HG02763 (cell line): ENCODE measurements at regions not wholly inside any gene's neighbourhood (a gene's known extent, or its start where the extent isn't known, plus 50 kb on each side); places are given as distances from the start of the nearest gene placed in this dataset.
A peak's percentile ranks its signal among the peaks of the same experiment; 100 is the strongest.

Experiments
- ATAC-seq: cut with Tn5 transposase; IDR thresholded peaks from one replicate; pipeline ENCODE4 v1.9.1; 2021; ENCODE audit warnings: mild to moderate bottlenecking, moderate library complexity; ENCODE audit not compliant: unreplicated experiment

DNA sequence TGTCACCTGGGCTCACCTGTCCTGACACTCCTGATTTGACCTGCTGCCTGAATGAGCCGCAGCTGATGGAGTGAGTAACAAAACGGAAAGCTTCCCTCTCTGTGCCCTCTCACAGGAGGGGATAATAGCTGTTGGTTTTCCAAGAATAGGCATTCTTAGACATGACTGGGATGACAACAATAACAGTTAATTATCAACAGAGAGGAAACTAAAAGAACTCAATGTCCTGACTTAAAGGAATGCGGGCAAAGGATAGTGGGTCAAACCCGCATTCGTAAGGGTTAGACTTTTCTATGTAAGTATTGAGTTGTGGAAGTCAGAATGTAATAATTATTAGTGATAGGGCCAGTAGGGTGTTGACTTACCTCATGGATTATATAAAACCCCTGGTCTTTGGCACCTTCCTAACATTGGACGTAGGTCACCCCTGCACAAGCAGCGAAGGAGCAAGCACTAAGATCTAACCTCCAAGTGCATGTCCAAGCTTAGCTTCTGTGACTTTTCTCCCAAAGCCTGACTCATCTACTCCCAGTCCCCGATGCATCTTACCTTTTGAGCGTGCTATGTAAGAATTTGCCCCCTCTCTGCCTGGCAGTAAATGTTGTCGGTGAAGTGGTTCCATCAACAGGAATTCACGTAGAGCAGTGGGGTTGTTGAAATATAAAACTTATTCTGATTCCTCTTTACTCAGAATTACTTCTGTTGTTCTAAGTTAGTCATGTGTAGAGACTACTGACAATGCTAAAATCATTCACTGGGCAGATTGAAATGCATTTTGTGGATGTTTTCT lies 442.3 kb downstream of the FGF9 start:
- ATAC-seq, result no peak

DNA sequence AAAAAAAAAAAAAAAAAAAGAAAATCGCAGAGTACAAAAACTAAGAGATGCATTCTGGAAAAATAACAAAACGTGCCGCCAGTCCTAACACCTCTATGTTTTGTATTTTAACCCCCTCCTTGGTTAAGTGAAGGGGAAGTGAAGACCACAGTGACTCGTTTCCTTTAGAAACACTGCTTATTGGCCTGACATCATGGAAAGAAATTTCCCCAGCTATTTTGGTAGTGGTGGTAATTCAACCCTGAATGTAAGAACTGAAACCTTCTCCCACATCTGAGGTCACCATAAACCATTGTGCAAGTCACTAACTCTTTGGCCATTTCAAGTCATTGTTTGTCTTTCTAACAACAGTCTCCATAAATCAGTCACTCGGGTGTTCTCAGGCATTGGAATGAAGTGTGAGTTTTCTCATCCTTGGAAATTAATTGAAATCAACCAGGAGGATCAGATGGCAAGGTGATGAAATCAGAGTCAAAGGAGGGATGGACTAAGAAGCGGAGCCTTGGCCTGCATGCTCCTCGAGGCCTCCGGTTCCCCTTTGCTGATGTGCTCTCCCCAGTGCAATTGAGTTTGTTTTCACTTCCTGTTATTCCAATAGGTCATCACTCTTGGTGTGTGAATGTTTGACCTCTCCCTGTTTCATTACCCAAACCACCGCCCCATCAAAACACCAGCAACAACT lies 443.9 kb downstream of the FGF9 start:
- ATAC-seq, result peak; percentile 86

DNA sequence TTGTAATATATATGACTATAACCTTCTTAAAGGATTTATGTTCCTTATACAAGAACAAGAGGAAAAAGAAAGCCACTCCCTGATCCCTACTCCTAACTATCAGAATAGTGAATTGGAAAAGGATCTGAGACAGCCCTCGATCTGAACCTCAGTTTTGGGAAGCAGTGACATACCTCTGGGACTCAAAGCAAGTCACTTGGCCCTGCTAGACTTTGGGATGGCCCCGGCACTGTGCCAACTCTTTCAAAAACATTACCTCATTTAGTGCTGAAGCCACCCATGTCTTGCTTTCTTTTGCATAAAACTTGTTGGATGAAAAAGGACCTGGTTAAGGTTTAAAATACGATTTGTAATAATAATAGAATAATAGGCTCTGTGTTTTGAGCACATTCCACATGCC lies 447.3 kb downstream of the FGF9 start:
- no peak for ATAC-seq

DNA sequence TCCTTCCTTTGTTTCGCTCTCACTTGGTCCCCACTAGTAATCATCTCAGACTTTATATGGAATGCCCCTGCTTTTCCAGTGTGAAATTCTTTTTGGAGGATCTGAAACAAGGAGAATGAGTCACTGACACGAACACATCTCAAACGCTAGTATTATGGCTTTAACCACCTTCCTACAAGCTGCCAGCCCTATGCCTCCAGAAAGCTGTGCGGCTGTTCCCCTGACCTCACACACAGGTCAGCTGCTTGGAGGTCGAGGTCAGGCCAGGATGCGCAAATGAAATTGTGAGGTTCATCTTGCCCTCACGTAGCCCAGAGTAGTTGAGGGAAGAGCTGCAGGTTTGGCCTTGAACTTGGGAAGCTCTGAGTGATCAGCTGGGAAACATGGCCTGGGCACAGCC lies 449.8 kb downstream of the FGF9 start:
- no peak for ATAC-seq

DNA sequence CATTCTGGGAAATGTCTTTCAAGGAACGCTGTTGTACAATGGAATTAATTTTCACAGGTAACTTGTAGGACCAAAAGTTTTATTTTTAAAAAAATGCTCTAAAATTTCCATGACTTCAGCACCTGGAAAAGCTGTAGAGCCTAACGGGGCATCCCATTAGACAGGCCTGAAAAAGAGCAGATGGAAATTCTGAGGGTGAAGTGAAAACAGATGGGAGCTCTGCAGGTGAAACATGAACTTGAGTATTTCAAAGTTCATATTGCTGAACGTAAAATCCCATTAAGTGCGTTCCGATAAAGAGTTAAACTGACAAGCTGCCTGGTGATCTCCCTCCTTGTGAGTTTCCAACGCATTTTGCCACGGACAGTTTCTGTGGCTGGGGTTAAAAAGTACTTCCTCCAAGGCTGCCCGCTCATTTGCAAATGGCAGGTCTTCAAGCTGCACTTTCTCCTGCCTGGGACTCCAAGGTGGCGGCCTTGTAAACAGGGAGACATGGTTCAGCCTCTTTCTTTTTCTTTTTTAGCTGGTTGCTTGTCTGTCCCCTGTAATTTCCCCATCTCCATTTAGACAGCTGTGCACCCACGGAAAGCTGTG lies 450.4 kb downstream of the FGF9 start:
- ATAC-seq, result no peak

DNA sequence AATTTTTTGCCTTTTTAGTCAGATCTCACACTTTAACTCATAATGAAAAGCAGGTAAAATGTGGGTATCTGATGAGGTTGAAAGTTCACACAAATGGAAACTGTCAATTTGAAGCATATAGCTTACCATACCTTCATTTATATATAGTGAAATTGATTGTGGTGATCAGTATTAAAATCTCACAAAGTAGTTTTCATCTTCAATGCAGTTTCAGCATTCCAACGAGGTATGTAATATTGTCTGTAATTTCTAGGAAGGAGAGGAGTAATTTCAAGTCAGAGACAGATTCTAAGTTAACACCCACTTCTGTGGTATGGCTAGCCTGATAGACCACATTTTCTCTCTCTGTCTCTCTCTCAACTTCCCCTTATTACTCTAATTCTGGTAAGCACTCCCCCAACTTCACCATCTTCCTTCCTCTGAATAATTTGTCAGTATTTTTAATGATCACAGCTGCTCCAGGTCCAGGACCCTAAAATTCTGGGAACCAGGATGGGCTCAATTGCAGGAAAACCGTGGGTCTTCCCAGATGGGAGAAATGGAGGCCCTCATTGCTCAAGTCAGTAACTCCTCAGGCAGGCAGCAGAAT lies 455.7 kb downstream of the FGF9 start:
- ATAC-seq, result peak; percentile 96

DNA sequence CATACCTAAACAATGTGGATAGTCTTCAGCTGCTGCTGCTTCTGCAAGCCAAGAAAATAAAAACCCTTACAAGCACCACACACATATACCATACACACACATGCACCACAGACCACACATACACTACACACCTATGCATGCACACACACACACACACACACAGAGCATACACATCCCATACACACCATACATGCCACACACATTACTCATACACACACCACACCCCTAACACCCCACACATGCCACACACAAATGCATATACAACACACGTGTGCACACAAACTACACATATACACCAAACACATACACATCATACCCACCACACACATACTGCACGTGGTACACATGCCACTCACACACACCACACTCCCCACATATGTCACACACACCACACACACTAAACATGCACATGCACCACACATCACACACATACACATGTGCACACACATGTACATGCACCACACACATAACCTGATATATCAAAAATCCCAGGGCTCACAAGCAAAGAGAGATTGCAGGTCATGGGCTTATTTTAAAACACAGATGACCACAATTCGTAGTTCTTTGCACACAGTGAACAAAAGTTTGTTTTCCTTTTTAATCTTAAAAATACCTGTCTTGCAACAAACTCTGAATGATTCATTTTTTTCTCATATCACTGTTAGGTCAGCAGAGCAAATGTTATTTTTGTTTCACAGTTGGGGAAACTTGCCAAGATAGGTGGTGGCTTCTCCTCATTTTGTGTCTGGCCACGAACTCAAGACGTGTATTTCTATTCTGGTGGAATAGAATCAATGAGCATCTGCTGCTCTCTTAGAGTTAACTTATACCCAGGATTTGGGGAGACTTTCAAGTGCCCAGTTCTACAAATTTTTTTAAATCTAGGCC lies 456.6 kb downstream of the FGF9 start:
- ATAC-seq, result no peak

DNA sequence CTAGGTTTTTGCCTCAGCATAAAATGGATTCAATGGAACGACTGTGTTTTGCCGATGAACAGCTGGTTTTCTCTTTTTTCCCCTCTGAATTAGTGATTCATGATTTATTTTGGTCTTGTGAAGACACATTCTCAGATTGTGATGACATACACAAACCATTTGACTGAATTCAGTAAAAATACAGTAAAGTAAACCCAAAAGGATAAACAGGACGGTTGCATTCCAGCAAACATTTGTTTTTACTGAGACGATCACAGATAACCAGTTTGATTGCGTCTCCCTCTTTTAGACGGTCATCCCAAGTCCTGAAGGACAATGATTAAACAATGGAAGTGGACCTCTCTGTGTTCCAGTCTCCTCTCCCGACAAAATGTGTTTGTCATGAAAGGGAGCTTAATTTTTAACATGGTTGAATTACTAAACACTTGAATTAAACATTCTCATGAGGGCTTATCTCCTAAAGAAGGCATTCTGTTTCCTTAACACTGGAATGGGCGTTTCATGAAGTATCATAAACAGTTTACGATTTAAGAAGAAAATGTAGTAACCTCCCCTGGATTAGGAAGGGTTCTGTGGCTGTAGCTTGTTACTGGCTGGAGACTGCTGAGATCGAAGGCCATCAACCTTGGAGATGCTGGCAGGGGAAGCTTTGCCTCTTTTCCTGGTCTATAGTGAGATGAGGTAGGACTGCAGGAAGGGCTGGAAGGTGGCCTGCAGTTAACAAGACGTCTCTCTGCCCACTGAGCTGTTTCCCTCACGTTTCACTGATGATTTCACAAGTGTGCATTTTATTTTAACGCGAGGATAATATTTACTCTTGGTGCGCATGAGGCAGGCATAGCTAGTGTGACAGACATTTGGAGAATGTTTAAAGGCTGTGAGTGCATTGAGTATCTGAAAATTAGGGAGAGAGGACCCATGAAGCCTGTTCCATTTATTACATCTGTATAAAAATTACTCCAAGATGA lies 457.9 kb downstream of the FGF9 start:
- no peak for ATAC-seq

DNA sequence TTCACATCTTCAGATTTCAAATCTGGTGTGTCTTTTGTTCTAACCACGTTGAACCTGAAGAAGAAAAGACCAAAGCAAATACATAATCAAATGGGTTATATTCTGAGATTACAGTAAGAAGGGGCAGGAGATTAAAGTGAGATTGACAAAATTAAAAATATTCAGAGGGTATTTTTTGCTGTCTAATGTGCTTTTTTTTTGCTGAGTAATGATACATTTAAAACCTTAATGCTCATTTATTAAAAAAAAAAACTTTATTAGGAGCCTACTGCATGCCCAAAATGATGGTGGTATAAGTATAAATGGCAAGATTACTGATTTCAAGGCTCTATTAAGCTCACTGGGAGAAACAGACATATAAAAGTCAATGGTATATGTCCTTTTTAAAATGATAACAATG lies 459.4 kb downstream of the FGF9 start:
- no peak for ATAC-seq

DNA sequence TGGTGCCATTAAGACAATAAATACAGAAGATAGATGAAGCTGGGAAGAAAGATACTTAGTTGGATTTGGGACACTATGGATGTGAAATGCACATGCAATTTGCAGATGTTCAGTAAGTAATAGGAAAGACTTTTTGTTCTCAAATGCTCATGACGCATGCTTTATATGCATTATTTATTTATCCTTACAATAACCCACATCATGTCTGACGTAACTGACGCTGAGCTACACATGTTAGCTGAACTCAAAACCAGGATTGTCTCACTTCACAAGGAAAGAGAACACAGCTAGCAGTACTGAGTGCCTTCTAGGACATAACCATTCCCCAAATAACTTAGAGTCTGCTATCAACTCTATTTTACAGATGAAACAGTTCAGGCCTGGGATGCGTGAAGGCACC lies 463.4 kb downstream of the FGF9 start:
- ATAC-seq, result no peak

DNA sequence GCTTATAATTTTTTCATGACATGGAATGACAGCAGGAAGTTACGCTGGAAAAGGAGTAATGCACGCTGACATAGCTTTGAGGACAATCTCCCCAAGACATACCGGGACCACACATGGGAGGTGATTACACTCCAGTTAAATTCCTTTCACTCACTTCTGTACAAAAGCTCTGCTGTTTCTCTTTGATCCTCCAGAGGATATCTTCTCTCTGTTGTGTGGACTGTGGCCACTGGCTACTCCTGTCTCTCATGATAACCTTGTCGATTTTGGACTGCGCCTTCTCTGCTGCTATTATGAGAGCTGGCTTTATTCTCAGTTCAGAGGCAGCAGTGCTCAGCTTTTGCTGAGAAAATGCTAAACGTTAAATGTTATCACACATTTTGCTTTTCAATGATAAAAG lies 464.6 kb downstream of the FGF9 start:
- no peak for ATAC-seq

DNA sequence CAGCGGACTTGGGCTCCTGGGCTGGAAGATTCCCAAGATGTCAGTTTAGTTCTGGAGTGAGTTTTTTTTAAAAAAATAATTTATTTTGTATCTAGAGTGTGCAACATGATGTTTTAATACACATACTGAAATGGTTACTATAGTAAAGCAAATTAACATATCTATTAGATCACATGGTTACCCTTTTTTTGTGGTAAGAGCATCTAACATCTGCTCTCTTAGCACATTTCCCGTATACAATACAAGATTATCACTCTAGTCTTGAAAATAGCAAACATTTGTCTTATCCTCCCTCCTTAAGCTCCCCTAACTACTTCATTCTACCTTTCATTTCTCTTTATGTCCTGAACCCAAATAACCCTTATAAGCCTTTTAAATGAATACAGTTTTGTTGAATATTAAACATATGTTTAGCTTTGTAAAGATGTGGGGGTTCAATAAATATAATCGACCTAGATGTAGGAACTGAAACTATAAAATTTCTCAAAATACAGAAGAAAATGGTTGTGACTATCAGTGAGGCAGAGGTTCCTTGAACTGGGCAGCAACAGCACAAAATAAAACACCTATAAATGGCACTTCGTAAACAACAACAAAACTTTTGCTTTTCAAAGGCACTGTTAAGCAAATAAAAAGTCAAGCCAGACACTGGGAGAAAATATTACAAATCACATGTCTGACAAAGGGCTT lies 466.6 kb downstream of the FGF9 start:
- ATAC-seq, result no peak

DNA sequence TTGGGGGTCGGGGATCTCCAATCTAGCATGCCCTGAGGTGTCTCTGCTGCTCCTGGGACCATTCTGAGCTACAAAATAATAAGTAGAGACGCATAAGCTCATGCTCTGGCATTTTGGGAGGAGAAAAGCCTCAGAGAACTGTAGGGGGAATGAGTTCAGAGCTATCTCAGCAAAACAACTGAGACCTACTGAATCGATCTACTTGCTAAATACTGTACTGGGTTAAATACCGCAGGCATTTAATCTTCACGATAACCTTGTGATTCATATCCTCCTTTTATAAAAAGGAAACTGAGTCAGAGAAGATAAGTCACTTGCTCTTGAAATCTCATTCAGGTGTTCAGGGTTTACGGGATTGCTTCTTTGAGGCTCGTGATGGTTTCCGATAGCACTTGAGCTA lies 468.1 kb downstream of the FGF9 start:
- no peak for ATAC-seq

DNA sequence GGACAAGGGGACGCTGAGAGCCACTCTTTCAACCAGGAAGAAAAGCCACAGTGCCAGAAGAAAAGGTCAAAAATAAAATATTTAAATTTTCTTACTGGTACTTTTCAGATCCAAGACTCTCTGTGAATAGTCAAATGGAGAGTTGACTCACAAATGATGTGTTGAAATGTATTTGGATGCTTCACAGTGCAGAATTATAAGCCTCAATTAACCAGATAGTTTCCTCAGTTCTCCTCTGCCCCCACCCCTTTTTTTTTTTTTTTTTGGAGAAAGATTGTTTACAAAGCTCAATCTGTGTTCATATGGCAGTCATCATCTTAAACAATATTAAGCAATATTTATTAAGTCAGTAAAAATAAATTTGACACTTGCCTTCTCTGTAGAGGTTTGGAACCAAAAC lies 470.8 kb downstream of the FGF9 start:
- ATAC-seq, result no peak

DNA sequence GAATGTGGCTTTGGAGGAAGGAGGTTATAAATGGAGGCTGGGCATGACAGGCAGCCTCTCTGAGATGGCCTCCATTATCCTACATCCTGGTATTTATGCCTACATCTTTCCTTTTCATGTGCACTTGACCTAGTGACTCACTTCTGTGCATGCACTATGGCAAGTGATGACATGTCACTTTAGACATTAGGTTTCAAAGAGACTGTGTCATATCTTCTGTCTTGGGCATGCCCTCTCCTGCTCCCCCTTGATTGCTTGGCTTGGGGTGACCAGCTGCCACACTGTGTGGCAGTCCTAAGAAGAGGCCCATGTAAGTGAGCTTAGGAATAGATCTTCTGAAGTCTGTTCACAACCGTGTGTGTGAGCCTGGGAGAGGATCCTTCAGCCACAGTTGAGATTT lies 472.8 kb downstream of the FGF9 start:
- ATAC-seq, result no peak

DNA sequence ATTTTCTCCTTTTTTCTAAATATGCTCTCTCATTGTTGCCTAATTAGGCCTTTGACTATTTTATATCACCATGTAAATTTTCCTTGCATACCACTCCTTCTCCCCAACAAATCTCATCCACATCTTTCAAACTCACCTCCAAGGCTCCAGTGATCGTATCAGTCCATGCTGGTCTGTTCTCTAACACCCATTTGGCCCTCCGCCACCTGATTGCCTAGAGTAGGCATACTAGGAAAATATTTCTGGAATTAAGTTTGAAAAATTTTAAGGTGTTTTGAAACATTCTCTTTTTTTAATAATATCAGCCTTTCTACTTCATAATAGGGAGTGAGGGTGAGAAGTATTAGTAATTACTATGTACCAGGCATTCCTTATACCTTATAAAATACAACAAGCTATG lies 473.9 kb downstream of the FGF9 start:
- ATAC-seq, result no peak

DNA sequence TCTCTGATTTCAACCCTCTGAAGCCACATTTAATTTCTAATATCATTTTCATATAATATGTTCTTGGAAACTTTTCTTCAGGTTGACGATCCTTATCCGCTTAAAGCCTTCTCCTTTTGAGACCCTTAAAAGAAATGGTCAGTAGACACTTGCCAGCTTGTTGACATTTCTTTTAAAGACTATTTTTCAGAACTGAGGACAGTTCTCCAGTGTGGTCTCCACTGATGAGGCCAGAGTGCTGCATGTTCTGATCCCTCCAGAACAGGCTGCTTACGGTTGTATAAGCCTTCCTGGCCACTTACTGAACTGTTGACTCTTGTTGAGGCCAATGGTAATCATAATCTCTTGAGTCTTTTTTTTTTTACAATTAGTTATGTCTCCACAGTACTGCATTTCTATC lies 477.3 kb downstream of the FGF9 start:
- ATAC-seq, result no peak

DNA sequence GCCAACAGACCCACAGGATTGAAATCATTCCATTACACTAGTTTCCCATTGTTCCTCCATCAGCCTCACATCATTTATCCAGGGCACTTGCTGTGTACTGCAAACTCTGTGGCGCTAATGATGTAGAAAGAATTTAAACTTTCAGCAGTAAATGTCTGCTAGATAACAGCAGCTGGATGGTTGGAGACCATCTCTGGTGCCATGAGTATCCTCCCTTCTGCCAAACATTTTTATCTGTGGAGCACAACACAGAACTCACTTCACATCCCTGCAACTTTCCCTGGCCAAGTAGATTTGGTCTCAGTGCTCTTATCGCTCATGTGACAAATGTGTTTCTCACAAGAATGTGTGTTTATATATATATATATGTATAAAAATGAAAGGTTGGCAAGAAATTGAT lies 481.9 kb downstream of the FGF9 start:
- no peak for ATAC-seq

DNA sequence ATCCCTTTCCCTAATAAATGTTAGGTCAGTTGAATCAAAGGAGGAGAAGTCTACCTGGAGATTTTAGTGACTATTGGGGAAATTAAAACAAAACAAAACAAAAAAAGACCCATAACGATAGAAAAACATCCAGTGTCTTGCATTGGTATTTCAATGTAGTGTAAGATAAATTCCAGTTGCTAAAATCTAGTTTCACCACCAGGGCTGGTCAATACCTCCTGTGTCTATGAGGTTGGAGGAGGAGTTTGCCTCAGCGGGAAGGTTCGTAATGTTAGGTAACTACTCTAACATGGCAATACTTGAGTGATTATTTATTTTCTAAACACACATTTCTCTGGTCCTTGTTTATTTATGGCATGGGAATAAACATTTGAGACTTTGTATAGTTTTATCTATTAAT lies 483.2 kb downstream of the FGF9 start:
- ATAC-seq, result no peak
